Left renal pelvis (tissue), 4 donors: ENCODE measurements at regions not wholly inside any gene's neighbourhood (a gene's known extent, or its start where the extent isn't known, plus 50 kb on each side); places are given as distances from the start of the nearest gene placed in this dataset.
A peak's percentile ranks its signal among the peaks of the same experiment; 100 is the strongest.

Experiments
- DNase-seq, 4 donors: peaks; one replicate each; pipeline ENCODE4 v3.0.0-alpha.2; 2013; ENCODE audit warnings: low read depth in 4 of 4, low spot score in 3 of 4

- no peak for DNase-seq
Observed at GRCh38 chr16:73615071-73615940, 567.4 kb upstream of the ZFHX3 start.

- DNase-seq, result no peak
Observed at GRCh38 chr16:73614131-73614530, 566.2 kb upstream of the ZFHX3 start.

DNA sequence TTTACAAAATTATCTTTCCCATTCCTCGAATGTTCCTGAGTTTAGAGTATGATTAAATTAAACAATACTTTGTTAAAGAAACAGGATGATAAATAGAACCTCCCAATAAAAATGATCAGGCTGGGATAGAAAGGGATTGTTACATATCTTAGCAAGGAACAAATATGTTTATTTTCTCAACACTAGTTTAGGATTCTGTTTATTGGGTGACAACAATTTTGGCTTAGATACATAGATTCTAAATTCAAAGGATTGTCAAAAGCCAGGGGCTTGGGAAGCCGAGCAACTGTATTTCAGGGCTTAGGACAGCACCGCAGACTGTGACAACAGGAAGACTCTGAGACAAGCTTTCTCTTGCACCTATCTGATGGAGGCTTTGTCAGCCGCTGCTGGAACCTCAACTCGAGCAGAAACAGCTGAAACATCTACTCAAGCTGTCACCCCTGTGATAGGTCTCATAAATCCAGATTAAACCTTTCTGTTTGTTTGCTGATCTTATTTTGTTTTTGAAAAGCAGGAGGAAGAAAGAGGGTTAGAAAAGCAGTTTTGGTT, 562.8 kb upstream of the ZFHX3 start:
- DNase-seq, result no peak

GRCh38 chr16:73610160-73610559, 562.2 kb upstream of the ZFHX3 start:
- no peak for DNase-seq

- no peak for DNase-seq
Observed at GRCh38 chr16:73608911-73609310, 561.0 kb upstream of the ZFHX3 start.

DNA sequence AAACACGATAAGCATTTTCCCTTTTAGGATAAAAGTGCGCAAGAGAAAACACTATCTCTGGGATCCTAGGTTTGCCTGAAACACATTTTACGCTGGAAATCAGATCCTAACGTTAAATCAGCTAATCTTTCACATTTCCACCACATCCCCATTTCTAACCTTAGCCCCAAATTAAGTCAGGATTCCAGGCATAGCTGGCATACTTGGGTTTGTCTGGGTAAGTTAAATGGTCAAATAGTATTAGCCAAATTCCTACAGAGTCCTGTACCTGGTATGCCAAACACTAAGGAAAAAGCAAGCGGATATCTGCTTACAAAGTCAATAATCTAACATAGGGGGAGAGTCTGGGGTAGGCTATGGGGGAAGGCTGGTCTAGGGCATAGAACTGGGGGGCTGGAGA, 557.4 kb upstream of the ZFHX3 start:
- no peak for DNase-seq

GRCh38 chr16:73601911-73602310, 554.0 kb upstream of the ZFHX3 start:
- DNase-seq, result no peak

GRCh38 chr16:73599870-73600269, 551.9 kb upstream of the ZFHX3 start:
- DNase-seq, result no peak

DNA sequence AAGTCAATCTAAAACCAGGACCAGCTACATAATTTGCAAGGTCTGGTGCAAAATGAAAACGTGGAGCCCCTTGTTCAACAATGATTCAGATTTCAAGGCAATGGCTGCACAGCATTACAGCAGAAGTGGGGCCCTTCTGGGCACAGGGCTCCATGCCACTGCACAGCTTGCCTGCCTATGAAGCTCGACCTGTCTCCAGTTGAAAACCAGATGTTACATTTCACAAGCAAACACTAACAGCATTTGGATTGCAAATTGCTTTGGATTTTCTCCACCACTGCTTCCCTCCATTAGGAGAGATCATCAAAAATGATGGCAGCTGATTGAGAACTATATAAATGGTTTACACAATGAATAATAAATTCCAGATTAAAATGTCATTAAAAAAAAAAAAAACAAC, 551.4 kb upstream of the ZFHX3 start:
- DNase-seq, result no peak

DNA sequence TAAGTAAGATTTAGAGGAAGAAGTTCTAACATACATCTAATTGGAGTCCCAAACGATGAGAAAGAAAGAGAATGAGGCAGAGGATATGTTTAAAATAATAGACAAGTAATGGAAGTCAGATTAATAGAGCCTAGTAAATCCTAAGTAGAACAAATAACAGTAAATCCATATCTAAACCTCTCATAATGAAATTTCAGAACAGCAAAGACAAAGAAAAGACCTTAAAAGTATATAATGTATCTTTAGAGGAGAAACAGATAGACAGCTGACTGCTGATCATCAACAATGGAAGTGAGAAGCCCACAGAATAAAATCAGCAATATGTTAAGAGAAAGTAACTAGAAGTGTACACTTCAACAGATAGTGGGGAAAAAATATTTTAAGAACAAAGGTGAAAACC, 536.2 kb upstream of the ZFHX3 start:
- no peak for DNase-seq

GRCh38 chr16:73572135-73572828, 524.4 kb upstream of the ZFHX3 start:
- peak in 3 of 4 donors; percentile 22 to 52 (median 36) for DNase-seq

- DNase-seq, result no peak
Observed at GRCh38 chr16:73569266-73569980, 521.5 kb upstream of the ZFHX3 start.

DNA sequence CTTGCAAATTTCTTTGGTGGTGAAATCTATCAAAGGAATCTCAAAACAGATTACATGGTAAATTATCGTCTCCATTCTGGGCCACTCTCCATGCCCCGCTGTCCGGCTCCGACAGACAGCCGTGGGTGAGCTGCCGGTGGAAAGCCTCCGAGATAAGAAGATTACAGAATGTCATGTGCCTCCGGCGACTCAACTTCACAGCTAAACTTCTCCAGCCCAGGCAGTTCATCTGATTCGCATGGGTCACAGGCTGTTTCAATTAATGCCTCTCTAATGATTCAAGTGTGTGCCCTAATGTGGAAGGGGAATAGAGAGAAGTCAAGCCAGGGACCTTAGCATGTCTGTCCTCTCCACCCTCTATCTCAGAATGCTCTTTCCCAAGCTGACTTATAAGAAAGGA, 520.8 kb upstream of the ZFHX3 start:
- DNase-seq, result no peak

- no peak for DNase-seq
Observed at GRCh38 chr16:73565925-73566324, 518.0 kb upstream of the ZFHX3 start.

DNA sequence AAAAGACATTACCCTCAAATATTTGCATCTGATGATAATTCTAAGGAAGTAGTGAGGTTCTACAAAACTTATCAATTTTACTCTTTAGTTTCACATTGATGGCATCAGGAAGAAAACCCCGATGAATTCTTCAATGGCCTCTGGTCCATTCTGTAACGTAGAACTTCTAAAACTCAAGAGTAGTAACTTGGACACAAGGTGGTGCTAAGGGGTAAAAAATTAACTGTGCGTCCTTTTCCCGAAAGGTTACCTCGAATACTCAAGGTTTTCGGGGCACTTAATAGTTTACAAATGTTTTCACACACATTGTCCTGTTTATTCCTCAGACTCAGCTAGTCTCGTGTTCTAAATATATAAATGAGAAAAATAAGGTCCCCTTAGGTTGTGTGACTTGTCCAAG, 517.3 kb upstream of the ZFHX3 start:
- DNase-seq, result no peak

DNA sequence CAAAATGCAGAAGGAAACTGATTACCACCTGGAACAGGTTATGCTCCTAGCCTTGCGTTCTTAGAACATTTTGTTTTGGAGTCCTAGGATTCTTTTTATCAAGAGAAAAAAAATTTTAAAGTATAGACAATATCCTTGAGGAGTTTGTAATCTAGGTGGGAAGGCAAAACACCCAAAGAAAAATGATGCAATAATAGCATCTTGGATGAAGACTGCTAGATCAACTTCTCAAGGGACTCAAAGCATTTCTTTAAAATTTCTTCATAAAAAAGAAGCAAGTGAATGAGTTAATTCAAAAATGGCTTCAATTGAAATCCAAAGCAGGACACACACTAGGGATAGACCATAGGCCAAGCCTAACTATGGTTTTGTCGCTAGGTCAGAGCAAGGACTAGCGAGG, 515.8 kb upstream of the ZFHX3 start:
- no peak for DNase-seq

- DNase-seq, result no peak
Observed at GRCh38 chr16:73560497-73560896, 512.6 kb upstream of the ZFHX3 start.

- DNase-seq, result no peak
Observed at GRCh38 chr16:73558219-73558618, 510.3 kb upstream of the ZFHX3 start.

GRCh38 chr16:73553941-73554660, 506.2 kb upstream of the ZFHX3 start:
- DNase-seq, result no peak

DNA sequence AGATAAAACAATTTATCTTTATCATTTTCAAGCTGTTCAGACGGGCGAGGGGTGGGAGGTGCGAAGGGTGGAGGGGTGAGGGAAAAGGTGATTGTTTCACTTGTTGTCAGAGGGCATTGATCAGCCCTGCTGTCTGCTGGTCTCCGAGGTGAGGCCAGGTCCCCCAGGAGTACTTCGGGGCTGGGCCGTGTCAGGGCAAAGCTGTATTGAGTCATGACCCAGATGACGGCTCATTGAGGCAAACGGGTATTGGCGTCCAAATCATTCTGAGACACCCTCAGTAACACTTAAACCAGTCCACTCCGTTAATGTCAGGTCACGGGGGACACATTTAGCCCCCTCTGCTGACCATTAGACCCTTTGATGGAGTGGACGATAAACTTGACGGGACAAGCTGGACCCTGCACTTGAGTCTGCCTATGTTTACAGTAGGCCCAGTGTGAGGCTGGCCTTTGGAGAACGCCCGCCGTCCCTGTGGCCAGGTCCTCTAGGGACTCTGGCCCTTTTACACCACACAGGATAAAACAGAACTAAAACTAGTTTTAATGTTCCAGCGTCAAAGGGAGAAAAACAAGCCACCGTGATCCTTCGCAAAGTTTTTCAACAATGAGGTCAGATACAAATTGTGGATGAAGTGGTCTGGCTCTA, 502.2 kb upstream of the ZFHX3 start:
- DNase-seq, result no peak
